Transverse colon (tissue), 3 donors: ENCODE measurements at regions not wholly inside any gene's neighbourhood (a gene's known extent, or its start where the extent isn't known, plus 50 kb on each side); places are given as distances from the start of the nearest gene placed in this dataset.

Experiments
- CTCF ChIP-seq, 5 experiments: fragments of 200-600 bp in 3 of 5; fragments of 450-650 bp in 2 of 5; sonication (generic) in 3 of 5; IDR thresholded peaks; 1 replicate in 2 of 5; 2 replicates in 3 of 5; pipeline ENCODE4 v1.5.1; 2016 to 2017; ENCODE audit warnings: antibody characterized with exemption in 5 of 5, inconsistent platforms in 3 of 5, mild to moderate bottlenecking in 2 of 5, moderate library complexity in 1 of 5
- EP300 ChIP-seq: sonication (generic); formaldehyde crosslinking; IDR thresholded peaks from one replicate; pipeline ENCODE4 v1.6.1; 2017; ENCODE audit warnings: antibody characterized with exemption, low read depth
- POLR2A ChIP-seq: fragments of 450-650 bp; IDR thresholded peaks from one replicate; pipeline ENCODE4 v1.6.1; 2016; ENCODE audit warnings: antibody characterized with exemption, mild to moderate bottlenecking, moderate library complexity

GRCh38 chr1:157399984-157400382, 152.3 kb downstream of the FCRL5 start:
- TF ChIP-seq EP300 (no peak), CTCF (IDR thresholded peaks at IDR 0.05) (no peak), POLR2A (no peak)
